ENCODE measurements at regions not wholly inside any gene's neighbourhood (a gene's known extent, or its start where the extent isn't known, plus 50 kb on each side); places are given as distances from the start of the nearest gene placed in this dataset.

DNA sequence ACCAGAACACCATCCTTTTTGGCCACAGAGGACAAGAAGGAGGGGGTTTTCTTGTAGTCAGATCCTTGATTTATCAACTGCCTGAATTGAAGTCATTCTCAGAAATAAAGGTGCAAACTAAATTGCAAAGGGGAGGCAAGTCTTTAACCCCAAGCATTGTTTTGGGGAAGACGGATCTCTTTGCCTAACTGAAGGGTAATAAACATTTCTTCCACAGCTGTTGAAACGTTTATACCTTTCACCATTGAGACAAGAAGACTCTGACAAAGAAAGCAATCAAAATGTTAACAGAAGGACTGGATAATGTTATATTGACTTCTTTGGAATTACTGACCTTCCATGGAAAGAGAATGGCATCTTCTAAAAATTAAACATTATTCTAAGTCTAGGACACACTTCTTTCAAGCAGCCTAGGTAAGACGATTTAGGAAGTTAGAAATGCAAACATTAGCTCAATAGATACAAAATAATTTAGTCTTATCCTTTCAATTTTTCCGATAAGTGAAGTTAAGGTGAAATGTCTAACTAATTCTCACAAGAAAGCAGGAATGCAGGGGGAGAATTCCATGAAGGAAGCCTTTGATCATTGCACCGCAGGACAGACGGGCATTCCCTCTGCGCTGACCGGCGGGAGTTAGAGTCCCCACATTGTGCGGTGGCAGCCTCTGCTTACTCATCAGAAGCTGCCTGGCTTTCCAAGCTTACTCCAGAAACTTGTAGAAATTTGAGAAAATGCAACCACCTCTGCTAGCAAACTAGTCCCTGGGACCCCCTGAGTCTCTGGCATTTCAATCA is 69.4 kb upstream of the COPS8 start:
- no peak for DNase-seq

DNA sequence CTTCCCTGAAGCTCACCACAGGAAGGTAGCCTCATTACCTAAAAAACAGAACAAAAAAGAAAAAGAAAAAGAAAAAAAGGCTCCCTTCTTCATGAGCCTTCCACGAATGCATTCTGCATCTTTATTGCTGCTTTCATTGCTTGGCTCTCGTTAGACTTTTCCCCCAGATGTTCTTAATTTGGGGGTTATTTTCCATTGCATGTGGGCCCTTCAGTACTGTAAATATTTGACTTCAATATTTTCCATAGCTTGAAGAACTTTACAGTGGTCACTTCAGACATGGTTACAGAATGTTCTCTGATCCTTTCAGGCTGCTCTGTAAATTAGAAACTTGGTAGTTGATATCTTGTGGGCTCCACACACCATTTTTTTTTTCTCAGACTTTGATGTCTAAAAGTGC is 65.6 kb upstream of the COPS8 start:
- no peak for DNase-seq

DNA sequence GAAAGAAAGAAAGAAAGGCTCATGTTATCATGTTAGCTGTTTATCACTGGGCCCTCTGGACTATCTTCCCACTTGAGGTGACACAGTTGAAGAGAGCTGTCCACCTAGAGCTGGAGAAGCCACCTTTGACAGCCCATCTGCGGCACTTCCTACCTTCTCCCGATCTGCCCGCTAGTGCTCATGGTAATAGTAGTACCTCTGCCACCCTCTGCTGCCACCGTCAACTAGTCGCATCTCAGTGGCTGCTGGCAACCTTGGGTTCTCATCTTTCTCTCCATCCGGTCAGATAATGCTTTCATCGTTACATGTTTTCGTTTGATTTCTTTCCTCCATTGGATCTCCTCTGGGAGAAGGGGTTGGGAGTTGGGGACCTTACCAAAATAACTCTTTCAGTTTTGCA is 63.2 kb upstream of the COPS8 start:
- peak; percentile 39 for DNase-seq

DNA sequence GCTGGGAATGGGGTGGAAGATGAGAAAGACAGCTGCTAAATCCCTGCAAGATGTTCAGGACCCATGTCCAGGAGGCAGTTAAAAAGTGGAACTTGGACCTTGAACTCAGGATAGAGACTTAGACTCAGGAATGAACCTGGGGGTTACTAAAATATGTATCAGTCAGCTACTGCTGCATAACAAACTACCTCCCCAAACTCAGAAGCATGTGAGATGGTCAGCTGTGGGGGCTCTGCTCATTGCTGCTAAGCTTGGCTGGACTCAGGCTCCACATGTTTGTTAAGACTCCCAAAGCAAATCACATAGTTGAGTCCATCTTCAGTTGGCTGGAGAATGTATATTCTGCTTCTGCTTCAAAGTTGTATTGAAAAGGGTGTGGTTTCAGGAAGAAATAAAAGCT is 61.4 kb upstream of the COPS8 start:
- no peak for DNase-seq

DNA sequence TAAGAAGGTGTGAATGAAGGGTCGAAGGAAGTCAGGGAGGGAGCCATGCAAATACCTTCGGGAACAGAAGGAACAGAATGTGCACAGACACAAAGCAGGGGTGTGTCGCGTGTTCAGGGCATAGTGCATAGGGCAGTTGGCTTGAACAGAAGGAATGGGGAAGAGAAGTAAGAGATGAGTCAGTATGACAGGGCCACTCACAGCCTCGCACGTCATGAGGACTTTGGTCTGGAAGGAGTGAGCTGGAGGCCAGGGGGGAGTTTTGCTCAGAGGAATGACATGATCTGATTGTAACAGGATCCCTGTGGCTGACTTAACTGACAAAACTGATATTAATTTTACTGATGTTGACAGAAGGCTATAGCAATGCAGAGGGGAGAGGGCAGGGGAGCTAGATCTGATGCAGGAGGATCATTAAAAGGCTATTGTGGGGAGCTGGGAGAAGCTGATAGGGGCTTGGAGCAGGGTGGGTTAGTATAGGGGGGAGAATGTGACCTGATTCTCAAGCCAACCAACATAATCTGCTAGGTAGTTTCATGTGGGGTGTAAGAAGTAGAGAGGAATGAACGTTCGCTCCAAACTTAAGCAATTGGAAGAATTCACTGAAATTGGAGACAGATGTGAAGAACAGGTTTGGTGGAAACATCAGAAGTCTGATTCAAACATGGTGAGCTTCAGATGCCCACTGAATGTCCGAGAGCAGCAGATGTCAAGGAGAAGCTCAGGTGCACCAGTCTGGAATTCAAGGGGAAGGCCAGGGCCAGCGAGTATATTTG is 60.4 kb upstream of the COPS8 start:
- no peak for DNase-seq

DNA sequence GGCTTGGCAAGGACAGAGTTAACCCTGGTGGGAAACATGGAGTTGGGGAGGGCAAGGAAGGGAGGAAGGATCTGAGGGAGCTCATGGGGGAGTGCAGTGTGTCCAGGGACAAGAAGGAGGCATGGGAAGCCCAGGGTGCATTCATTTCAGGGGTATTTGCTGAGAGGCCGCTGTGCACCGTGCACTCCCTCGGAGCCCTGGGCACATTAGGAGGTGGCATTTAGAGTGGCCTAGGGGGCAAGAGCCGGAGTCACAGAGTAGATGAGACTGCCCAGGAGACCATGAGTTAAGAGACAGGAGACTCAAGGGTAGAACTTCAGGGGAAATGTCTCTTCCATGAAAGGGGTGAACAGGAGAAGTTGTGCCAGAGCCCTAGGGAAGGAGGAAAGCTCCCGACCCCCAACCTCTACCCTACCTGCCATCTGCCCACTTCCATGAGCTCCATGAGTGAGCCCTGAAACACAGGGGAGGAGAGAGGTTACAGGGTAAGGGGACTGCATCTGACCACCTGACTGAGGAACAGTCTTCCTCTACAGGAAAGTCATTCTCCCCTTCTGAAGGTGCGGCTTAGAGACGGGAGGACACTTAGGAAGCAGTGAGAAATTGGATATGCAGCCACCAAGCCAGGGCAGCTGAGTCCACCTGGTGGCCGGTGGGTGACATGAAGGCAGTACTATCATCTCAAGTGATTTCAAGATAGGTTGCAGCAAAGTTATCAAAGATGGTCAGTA is 58.5 kb upstream of the COPS8 start:
- peak; percentile 64 for DNase-seq

DNA sequence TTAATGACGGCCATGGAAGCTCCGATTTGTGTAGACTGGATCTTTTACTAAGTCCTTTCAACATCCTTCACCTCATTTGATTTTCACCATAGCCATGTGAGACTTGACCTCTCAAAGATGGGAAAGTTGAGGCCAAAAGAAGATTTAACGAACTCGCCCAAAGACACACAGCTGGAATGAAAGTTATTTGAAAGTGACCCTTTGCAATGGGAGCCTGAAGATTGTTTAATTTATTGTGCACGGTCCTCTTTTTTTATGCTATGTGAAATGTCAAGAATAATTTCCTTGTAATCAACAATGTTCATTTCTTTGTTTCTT is 58.0 kb upstream of the COPS8 start:
- no peak for DNase-seq

DNA sequence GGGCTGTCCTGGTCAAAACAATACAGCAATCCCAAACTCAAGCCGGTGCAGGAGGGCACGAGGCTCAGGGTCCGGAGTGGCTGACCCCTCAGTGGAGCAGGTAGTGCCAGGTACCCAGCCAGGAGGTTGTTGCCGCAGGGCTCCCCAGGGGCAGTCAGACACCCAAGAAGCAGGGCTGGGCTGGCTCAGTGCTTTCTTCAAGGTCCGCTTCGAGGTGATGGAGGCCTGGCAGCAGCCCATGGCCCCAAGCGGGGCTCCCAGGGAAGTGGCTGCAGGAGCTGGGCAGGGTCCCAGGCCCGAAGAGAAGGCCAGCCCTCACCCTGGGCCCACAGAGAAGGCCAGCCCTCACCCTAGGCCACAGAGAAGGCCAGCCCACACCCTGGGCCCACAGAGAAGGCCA is 55.3 kb upstream of the COPS8 start:
- DNase-seq, result no peak

DNA sequence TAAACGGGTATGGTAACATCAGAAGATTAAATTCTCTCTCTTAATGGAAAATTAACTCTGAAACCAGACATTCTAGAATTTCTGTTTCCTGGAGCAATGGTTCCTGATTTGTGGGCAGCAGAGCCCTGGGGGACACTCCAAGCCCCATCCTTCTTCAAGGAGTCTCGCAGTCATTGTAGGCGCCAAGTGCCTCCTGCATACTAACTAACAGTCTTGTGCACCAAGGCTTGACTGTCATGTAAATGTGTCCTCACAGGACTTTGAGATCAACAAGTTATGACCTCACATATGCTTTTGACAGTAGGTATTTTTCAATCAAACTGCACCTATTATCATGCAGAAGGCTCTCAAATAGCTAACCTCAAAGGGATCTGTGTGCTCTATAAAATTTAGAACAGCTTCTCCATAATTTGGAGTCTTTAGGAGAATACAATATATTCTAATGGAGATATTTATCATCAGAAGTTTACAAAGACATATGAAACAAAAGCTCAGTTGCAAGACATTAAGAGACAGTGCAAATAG is 52.1 kb upstream of the COPS8 start:
- DNase-seq, result no peak

DNA sequence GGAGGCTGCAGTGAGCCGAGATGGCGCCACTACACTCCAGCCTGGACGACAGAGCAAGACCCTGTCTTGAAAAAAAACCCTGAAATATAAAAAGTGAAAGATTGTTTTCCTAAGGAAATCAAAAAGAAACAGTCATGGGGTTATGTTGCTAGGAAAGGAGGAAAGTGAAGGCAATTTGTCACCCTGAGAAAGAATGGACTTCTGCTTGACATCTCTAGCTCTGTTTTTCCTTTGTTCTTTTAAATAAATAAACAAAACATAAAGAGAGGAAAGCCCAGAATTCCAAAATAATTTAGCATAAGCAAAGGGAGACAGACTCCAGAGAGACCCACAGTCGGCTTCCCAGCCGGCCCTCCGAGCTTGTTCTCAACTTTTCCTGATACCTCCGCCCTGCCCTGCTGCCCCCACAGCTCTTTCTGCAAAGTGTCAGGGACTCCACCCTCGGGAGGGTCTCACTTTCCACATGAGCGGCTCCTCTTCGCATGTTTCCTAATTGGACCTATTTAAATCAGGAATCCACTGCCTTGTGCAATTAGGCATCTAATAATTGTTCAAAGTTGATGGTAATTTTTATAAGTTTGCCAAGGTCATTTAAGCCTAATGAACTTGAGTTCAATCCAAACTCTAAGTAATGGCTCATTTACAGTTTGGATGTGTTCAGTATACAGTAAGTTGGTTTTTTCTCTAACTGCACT is 49.8 kb upstream of the COPS8 start:
- no peak for DNase-seq
